ENCODE measurements at regions not wholly inside any gene's neighbourhood (a gene's known extent, or its start where the extent isn't known, plus 50 kb on each side); places are given as distances from the start of the nearest gene placed in this dataset.

DNA sequence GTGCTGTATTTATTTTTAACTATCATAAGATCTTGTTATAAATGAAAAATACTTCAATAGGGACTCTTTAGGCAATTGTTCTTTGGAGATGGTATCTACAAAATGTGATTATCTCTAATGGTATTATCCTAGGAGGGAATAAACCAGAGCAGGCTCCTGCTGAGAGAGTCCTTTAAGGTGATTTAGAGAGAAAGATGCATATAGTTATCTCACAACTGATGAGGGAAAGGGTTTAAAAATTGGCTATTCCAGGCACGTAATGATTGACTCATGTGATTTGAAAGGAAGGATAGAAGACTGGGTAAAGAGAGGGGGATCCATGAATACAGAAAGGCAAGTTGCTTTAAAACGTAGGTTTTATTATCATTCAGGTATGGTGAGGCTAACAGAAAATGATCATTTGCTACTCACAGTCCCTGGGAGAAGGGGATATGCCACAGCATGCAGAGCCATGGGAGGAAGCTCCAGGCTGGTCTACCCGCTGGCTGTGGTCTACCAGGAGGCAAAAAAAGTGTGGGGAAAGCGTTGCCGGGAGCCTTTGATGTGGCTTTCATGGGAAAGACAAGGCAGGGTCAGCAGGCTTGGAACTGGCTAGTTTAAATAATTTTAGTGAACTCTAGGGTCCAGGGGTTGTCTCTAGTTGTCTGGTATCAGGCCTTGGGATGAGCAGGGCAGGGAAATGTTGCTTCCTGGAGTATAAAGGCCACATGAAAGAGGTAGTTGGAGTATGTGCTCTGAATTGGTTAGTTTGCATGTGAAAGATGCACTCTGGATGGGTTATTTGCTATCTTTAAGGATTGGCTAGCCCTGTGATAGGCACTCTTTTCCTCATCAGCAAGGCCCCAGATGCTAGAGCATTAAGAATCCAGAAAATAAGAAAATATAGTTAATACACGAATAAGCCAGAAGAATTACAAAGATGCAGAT is 798.4 kb upstream of the GRM7 start:
- TF ChIP-seq POLR2A (IDR thresholded peaks at IDR 0.05) (no peak), CTCF (IDR thresholded peaks at IDR 0.05) (no peak)

Data from Peyer's patch (tissue), 4 donors.